ENCODE measurements at regions not wholly inside any gene's neighbourhood (a gene's known extent, or its start where the extent isn't known, plus 50 kb on each side); places are given as distances from the start of the nearest gene placed in this dataset.
"Not testable (repeated sequence)": the region's sequence is repeated elsewhere in the genome, so short reads cannot be mapped to it uniquely, and the experiment has no call there.

DNA sequence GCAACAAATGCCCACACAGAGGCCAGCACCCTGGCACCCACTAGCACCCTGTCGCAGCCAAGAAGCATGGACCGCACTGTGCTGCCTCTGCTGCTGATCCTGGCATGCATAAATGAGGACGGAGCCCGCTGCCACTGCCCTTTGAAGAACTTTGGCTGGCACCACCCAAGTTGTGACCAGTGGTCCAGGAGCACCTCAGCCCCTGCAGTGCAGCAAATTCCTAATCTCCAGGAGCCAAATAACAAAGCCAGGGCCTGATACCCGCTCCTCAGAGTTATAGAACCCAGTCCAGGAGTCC, 807.2 kb downstream of the GLUD2 start:
- DNase-seq (no peak), ATAC-seq (no peak)

GRCh38 chrX:121858867-121859647, 811.6 kb downstream of the GLUD2 start:
- DNase-seq (no peak), ATAC-seq (no peak)

DNA sequence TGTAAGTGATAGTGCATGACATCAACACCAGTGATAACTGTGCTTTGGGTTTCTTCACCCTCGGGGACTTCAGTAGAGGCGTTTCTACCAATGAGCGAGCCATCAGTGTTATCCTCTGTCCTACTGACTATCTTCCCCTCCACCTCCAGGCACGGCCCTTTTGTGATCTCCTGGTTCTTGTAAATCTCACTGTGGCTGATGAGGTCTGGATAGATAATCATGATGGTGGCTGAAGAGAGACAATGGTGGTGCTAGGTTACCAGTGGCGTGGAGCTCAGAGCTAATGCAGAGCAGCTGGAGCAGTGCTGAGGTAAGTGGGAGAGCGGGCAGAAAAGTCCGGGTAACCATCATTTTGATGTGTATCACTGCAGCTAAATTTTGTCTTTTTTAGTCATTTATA, 816.6 kb downstream of the GLUD2 start:
- no peak for DNase-seq
- no peak for ATAC-seq

- no peak for ATAC-seq
- DNase-seq, result no peak
Measured at GRCh38 chrX:121864561-121864960, 817.2 kb downstream of the GLUD2 start.

GRCh38 chrX:121869876-121870477, 822.6 kb downstream of the GLUD2 start:
- DNase-seq, result no peak
- no peak for ATAC-seq

DNA sequence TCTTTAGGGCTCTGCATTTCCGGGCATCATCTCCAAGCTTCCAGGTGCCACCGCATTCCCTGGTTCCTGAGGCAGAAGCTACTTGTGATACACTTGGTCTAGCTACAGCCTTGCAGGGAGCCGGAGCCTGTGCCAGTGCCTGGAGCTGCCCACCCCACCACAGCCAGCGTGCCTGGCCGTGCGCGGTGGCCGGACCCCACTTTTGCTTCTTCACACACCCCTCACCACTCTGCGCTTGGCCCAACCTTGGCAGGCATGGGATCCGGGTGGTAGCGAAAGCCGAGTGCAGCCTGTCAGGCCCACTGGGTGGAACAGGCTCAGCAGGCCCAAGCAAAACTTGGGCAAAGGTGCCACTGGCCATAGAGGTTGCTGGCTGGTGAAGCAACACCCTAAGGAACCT, 823.7 kb downstream of the GLUD2 start:
- ATAC-seq (no peak), DNase-seq (no peak)

- no peak for DNase-seq
Measured at GRCh38 chrX:121876305-121876704, 828.9 kb downstream of the GLUD2 start.

DNA sequence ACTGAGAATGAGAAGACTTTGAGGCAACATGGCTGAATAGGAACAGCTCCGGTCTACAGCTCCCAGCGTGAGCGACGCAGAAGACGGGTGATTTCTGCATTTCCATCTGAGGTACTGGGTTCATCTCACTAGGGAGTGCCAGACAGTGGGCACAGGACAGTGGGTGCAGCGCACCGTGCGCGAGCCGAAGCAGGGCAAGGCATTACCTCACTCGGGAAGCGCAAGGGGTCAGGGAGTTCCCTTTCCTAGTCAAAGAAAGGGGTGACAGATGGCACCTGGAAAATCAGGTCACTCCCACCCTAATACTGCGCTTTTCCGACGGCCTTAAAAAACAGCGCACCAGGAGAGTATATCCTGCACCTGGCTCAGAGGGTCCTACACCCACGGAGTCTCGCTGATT, 829.9 kb downstream of the GLUD2 start:
- not testable (repeated sequence) for DNase-seq, ATAC-seq

More at GRCh38 chrX:121876305-121876704, 828.9 kb downstream of the GLUD2 start:
- ATAC-seq, result no peak

GRCh38 chrX:121886557-121886956, 839.1 kb downstream of the GLUD2 start:
- no peak for ATAC-seq
- DNase-seq, result no peak

DNA sequence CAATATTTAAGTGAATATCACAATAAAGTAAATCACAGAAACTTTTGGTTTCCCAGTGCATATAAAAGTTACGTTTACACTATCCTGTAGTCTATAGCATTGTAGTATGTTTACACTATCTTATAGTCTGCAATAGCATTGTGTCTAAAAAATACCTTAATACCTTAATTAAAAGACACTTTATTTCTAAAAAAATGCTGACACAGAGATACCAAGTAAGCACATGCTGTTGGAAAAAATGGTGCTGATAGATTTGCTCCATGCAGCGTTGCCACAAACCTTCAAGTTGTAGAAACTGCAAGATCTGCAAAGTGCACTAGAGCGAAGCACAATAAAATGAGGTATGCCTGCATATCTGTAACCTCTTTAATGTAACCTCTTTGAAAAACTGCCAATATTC, 847.3 kb downstream of the GLUD2 start:
- DNase-seq (no peak), ATAC-seq (no peak)

DNA sequence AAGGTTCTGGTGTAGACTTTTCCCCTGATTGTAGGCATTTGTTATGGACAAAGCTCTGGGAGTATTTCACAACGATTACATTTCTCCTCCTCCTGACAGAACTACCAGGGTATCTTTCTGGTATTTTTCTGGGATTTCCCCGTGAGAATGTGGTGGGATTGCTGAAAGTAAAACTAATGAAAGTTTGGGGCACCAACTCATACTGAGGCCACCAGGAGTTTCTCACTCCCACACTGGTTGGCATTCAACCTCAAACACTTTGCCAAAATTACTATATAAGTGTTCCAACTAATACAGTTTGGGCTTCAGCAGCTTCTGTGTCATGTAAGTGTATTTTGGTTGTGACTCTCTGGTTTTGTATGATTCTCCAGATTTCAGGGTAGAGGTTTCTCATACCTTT, 855.1 kb downstream of the GLUD2 start:
- ATAC-seq (no peak), DNase-seq (no peak)

DNA sequence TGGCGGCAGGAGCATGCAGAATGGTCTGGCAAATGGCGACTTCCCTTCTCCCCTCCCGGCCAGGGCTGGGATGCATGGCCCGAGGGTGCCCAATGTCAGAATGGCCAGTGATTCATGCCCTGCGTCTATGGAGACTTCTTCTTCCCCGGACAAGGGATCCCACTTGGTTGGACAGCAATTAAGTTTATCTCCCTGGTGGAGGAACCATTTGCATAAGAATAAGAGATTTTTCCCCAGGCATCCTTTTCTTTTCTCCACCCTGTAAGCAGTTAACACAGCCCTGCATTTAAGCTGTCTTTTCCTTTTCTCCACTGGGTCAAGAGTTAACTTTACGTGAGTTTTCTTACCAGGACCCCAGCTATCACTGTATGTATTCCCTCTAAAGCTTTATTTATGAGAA, 856.6 kb downstream of the GLUD2 start:
- DNase-seq (no peak), ATAC-seq (no peak)

DNA sequence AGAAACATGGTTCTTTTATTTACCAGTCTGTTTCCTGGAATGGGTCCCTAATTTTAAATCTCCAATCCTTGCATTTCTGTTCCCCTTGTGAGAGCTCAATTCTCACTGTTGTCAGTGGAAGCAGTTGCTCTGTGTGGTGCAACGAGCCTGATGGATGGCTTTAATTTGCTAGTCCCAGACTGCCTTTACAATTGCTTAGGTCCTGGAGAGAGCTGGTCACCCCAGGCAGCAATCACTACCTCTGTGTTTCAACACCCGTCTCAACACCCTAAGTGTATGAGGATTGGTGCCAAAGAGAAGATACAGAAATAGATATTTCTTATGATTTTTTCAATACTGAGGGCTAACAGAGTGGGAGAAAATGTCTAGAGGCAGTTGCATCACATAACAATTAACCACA, 873.8 kb downstream of the GLUD2 start:
- no peak for ATAC-seq

DNA sequence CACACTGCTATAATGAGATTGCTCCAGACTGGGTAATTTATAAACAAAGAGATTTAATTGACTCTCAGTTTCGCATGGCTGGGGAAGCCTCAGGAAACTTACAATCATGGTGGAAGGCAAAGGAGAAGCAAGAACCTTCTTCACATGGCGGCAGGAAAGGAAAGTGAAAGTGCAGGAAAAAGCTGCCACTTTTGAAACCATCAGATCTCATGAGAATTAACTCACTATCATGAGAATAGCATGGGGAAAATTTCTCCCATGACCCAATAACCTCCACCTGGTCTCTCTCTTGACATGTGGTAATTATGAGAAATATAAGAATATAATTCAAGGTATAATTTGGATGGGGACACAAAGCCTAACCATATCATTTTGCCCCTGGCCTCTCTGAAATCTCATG, 884.2 kb downstream of the GLUD2 start:
- ATAC-seq (no peak), DNase-seq (no peak)

More for the DNA sequence above, 873.8 kb downstream of the GLUD2 start:
- no peak for DNase-seq

GRCh38 chrX:121932688-121933087, 885.3 kb downstream of the GLUD2 start:
- no peak for ATAC-seq
- DNase-seq, result no peak

- no peak for ATAC-seq
Measured at GRCh38 chrX:121949041-121949760, 901.8 kb downstream of the GLUD2 start.

GRCh38 chrX:121958886-121959285, 911.5 kb downstream of the GLUD2 start:
- ATAC-seq, result no peak
- DNase-seq, result no peak

More at GRCh38 chrX:121949041-121949760, 901.8 kb downstream of the GLUD2 start:
- DNase-seq, result no peak

DNA sequence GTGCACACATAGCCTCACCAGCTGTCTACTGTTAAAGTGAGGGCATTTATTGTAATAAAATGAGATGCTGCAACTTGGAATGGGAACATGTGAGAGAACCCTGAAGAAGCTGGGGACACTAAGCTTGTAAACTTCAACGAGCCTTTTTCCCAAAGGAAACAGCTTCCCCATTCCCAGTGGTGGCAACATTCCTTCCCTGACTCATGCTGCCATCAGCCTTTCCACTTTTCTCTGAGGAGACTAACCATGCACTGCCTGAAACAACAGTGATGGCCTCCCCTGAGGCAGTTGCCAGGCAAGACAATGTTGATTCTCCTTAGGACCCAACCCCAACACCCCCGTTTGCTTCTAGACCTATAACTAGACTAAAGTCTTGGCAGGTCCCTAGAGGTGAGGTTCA, 928.3 kb downstream of the GLUD2 start:
- DNase-seq, result no peak
- ATAC-seq, result no peak

DNA sequence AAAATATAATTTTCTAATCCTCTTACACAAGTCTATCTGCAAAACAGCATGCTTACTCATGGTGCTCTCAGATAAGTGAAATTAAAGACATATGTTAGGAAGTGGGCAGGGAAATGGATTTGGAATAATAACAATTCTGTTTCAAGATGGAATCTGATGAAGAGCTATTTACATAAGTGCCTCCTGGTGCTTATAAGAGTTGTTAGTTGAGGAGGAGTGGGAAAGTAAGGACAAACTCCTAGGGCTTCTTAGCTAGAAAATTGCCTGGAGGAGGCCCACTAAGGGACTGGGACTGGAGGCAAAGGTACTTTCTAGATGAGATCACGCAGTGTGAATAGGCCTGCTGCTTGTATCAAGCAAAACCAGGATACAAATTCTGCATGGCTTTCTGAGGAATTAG, 939.8 kb downstream of the GLUD2 start:
- no peak for DNase-seq
- ATAC-seq, result no peak

- DNase-seq, result no peak
- ATAC-seq, result no peak
Measured at GRCh38 chrX:121987835-121988234, 940.4 kb downstream of the GLUD2 start.

- ATAC-seq, result no peak
- no peak for DNase-seq
Measured at GRCh38 chrX:122004127-122004526, 956.7 kb downstream of the GLUD2 start.

- DNase-seq (no peak), ATAC-seq (no peak)
Measured at GRCh38 chrX:122026665-122027064, 979.3 kb downstream of the GLUD2 start.

DNA sequence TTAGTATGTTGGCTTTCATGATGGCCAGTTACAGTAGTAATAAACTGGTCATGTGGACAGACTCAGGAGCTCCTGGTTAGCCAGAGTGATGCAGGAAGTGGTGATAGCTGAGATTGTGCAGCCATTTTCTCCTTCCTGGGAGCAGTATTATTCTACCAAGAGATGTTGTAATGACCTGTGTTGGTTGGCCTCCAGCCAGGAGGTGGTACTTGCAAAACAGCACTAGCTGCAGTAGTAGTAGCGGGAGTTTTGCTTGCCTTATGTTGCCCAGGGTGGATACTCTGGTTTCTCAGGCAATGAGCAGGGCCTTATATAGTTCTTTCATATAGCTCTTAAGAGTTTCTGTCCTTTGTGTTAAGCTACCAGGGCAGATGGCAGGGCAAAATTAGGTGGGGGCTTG, 998.8 kb downstream of the GLUD2 start:
- DNase-seq, result no peak
- ATAC-seq, result no peak

DNA sequence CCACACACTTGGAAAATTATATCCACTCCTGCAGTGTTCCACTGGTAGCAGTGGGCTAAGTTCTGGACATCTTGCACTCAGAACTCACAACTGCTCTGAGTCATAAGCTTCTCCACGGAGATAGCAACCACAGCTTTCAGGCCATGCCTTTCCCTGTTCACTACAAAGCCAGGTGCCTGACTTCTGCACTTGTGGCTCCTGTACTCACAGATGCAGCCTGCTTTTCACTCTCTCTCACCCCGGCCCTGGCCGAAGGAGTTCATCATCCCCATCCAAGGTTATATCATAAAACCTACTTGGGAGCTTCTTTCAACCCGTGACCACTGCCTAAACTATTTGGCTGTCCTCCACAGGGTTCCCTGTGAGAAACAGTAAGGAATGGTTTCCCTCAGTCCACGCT, 999.4 kb downstream of the GLUD2 start:
- no peak for DNase-seq
- ATAC-seq, result no peak

Measured in stimulated activated naive CD8-positive, alpha-beta T cell treated with anti-CD3 and anti-CD28 coated beads, Interleukin-15, Interleukin-2, amounts not matched to agents 100 U/mL and 50 U/mL, for 24 hours (primary cell).